ENCODE measurements at regions not wholly inside any gene's neighbourhood (a gene's known extent, or its start where the extent isn't known, plus 50 kb on each side); places are given as distances from the start of the nearest gene placed in this dataset.

DNA sequence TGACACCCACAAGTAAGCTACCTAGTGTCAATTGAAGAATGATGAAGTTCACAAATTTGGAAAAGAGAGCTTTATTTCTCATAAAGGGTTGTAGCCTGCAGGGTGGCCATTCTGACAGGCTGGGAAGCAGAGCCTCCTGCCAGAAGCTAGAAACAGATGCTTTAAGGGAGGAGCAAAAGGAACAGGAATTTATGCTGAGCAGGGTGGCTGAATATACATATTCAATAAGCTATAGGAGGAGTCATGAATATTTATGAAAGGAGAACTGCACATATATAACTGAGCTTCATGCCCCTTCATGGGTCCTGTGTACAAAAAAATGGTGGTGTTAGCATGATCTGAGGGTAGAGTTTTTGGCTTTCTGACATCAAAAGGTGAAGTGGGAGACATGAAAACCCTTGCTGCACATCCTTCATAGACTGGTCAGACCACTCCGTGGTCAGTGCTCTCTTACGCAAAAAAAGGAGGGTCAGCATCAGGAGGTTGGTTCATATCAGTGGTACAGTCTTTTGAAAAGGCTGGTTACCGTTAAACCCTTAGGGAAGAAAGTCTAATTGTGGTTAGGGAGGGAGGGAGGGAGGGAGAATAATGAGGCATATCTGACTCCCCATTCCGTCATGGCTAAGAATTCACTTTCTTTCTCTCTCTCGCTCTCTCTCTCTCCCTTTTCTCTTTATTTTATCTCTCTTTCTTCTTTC lies 121.4 kb downstream of the LUZP4 start:
- H3K9me3 Mint-ChIP-seq (ENCODE audit: unreplicated experiment) = no peaks in the 10 kb centered on the region
- no peak overlapping the region for H3K27ac Mint-ChIP-seq (ENCODE audit: unreplicated experiment)
- no peaks in the 10 kb centered on the region for H3K36me3 Mint-ChIP-seq (ENCODE audit: unreplicated experiment)

DNA sequence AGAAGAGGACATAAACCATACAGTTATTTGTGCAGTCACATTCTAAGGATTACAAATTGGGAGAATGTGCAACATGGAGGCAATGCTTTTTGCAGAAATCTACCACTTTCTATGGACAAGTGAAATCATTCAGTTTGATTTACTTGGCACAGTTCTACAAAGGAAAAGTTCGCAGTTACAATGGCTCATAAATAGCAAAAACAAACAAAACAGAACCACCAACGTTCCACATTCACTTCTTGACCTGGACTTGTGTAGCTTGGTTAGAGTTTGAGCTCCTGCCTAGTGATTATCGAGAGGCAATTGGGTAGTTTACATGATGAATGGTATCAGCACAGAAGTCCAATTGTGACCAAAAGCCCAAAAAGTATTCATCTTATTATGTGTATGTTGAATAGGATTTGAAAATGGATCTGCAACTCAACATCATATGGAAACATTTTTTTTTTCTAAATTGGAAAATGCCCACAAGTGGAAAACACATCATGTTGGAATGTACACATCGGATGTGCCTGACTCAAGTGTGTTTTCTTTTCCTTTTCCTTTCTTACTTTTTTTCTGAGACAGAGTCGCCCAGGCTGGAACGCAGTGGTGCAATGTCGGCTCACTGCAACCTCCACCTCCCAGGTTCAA lies 123.8 kb downstream of the LUZP4 start:
- no peak overlapping the region for H3K27ac Mint-ChIP-seq (ENCODE audit: unreplicated experiment)
- TF ChIP-seq, protein P1, sequence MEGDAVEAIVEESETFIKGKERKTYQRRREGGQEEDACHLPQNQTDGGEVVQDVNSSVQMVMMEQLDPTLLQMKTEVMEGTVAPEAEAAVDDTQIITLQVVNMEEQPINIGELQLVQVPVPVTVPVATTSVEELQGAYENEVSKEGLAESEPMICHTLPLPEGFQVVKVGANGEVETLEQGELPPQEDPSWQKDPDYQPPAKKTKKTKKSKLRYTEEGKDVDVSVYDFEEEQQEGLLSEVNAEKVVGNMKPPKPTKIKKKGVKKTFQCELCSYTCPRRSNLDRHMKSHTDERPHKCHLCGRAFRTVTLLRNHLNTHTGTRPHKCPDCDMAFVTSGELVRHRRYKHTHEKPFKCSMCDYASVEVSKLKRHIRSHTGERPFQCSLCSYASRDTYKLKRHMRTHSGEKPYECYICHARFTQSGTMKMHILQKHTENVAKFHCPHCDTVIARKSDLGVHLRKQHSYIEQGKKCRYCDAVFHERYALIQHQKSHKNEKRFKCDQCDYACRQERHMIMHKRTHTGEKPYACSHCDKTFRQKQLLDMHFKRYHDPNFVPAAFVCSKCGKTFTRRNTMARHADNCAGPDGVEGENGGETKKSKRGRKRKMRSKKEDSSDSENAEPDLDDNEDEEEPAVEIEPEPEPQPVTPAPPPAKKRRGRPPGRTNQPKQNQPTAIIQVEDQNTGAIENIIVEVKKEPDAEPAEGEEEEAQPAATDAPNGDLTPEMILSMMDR (IDR thresholded peaks at IDR 0.05; ENCODE audit: partially characterized antibody, unreplicated experiment) = no peak
- H3K4me3 Mint-ChIP-seq (ENCODE audit: unreplicated experiment) = no peak overlapping the region
- no peaks in the 10 kb centered on the region for H3K9me3 Mint-ChIP-seq (ENCODE audit: unreplicated experiment)
- H3K4me1 Mint-ChIP-seq (ENCODE audit: low read depth, unreplicated experiment) = no peaks in the 10 kb centered on the region
- H3K27me3 Mint-ChIP-seq (ENCODE audit: unreplicated experiment) = peaks cover 4% of the 10 kb centered on the region
- H3K36me3 Mint-ChIP-seq (ENCODE audit: unreplicated experiment) = no peaks in the 10 kb centered on the region
- DNase-seq = no peak

More for the DNA sequence above, 121.4 kb downstream of the LUZP4 start:
- no peaks in the 10 kb centered on the region for H3K27me3 Mint-ChIP-seq (ENCODE audit: unreplicated experiment)
- DNase-seq = no peak
- H3K4me1 Mint-ChIP-seq (ENCODE audit: low read depth, unreplicated experiment) = no peaks in the 10 kb centered on the region
- H3K4me3 Mint-ChIP-seq (ENCODE audit: unreplicated experiment) = no peak overlapping the region
- TF ChIP-seq, protein P1 (IDR thresholded peaks at IDR 0.05; ENCODE audit: partially characterized antibody, unreplicated experiment) = no peak

DNA sequence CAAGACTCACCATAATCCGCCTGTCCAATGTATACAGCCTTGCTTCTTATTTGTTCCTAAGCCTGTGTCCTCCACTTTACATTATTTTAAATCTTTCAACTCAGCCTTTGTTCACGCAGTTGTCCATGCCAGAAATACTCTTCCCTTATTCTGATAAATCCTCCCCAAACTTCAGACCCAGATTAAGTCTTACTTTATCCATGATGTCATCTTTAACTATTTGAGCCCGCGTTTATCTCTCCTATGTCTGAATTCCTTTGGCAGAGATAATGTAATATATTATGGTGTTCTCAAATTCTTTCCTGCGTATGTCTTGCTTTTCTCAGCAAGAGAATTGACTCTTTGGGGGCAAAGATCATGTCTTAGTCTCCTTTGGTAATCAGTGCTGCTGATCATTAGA lies 129.6 kb downstream of the LUZP4 start:
- no peak for DNase-seq
- Mint-ChIP-seq H3K4me3 (ENCODE audit: unreplicated experiment) (no peak overlapping the region), H3K4me1 (ENCODE audit: low read depth, unreplicated experiment) (no peaks in the 10 kb centered on the region), H3K9me3 (ENCODE audit: unreplicated experiment) (peaks cover 3% of the 10 kb centered on the region), H3K27me3 (ENCODE audit: unreplicated experiment) (peaks cover 4% of the 10 kb centered on the region), H3K36me3 (ENCODE audit: unreplicated experiment) (no peaks in the 10 kb centered on the region), H3K27ac (ENCODE audit: unreplicated experiment) (no peak overlapping the region)
- TF ChIP-seq, protein P1 (IDR thresholded peaks at IDR 0.05; ENCODE audit: partially characterized antibody, unreplicated experiment) = no peak

DNA sequence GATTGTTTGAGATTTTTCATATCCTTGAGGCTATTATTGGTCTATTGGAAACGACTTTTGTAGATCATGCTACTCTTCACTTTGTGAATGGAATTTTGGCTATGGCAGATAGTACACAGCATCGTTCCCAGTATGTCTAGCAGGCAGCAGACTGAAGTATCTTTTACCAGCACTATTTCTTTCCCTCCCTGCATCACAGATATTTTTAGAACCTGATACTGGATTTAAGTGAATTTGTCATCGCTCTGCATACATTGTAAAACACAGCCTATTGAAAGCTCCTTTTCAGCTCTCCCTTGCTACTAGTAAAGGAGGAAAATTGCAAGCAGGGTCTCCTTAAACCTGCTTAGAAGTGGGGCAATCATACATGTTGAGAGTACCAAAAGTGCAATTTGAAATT lies 133.6 kb downstream of the LUZP4 start:
- H3K4me3 Mint-ChIP-seq (ENCODE audit: unreplicated experiment) = no peak overlapping the region

More for the DNA sequence above, 133.6 kb downstream of the LUZP4 start:
- no peaks in the 10 kb centered on the region for H3K27me3 Mint-ChIP-seq (ENCODE audit: unreplicated experiment)
- no peak for DNase-seq
- no peaks in the 10 kb centered on the region for H3K36me3 Mint-ChIP-seq (ENCODE audit: unreplicated experiment)
- H3K9me3 Mint-ChIP-seq (ENCODE audit: unreplicated experiment) = peaks cover 4% of the 10 kb centered on the region
- TF ChIP-seq, protein P1 (IDR thresholded peaks at IDR 0.05; ENCODE audit: partially characterized antibody, unreplicated experiment) = no peak
- H3K27ac Mint-ChIP-seq (ENCODE audit: unreplicated experiment) = no peak overlapping the region
- peaks cover 3% of the 10 kb centered on the region for H3K4me1 Mint-ChIP-seq (ENCODE audit: low read depth, unreplicated experiment)

All from glutamatergic neuron (in vitro differentiated cells).